Adipocyte (in vitro differentiated cells): ENCODE measurements at regions not wholly inside any gene's neighbourhood (a gene's known extent, or its start where the extent isn't known, plus 50 kb on each side); places are given as distances from the start of the nearest gene placed in this dataset.

ENCODE experiments used
- DNase-seq: peaks from one replicate; pipeline ENCODE4 v3.0.0-alpha.2; 2015; ENCODE audit warnings: low read depth
- H3K27me3 ChIP-seq: replicated peaks from 2 replicates; pipeline ENCODE4 v1.7.0; 2013; ENCODE audit warnings: mild to moderate bottlenecking, low read length, moderate library complexity; ENCODE audit not compliant: control insufficient read depth, insufficient read depth
- H3K36me3 ChIP-seq: 2 replicates; pipeline ENCODE4 v1.7.0; 2013; ENCODE audit warnings: low read length, mild to moderate bottlenecking, moderate library complexity; ENCODE audit not compliant: control insufficient read depth, insufficient read depth, severe bottlenecking
- H3K4me1 ChIP-seq: 2 replicates; pipeline ENCODE4 v1.7.0; 2013; ENCODE audit warnings: mild to moderate bottlenecking, low read length, moderate library complexity; ENCODE audit not compliant: control insufficient read depth, insufficient read depth
- H3K4me3 ChIP-seq: 2 replicates; pipeline ENCODE4 v1.7.0; 2013; ENCODE audit warnings: mild to moderate bottlenecking, low read length, moderate library complexity
- H3K9ac ChIP-seq: 2 replicates; pipeline ENCODE4 v1.7.0; 2013; ENCODE audit warnings: mild to moderate bottlenecking, low read length, moderate library complexity
- H3K9me3 ChIP-seq: 2 replicates; pipeline ENCODE4 v1.7.0; 2013; ENCODE audit warnings: mild to moderate bottlenecking, low read length, moderate library complexity; ENCODE audit not compliant: control insufficient read depth

- H3K9me3 ChIP-seq = no peaks in the 10 kb centered on the region
- no peak for DNase-seq
- H3K36me3 ChIP-seq = no peaks in the 10 kb centered on the region
- H3K4me3 ChIP-seq = no peak overlapping the region
- H3K4me1 ChIP-seq = no peaks in the 10 kb centered on the region
- H3K27me3 ChIP-seq = peaks cover 15% of the 10 kb centered on the region
- no peak overlapping the region for H3K9ac ChIP-seq
Observed at GRCh38 chr14:97210202-97210601, 413.0 kb downstream of the VRK1 start.

GRCh38 chr14:97212399-97212798 is 415.2 kb downstream of the VRK1 start:
- Histone ChIP-seq H3K27me3 (peaks cover 14% of the 10 kb centered on the region), H3K4me1 (no peaks in the 10 kb centered on the region), H3K9ac (no peak overlapping the region), H3K9me3 (no peaks in the 10 kb centered on the region), H3K4me3 (no peak overlapping the region), H3K36me3 (no peaks in the 10 kb centered on the region)
- DNase-seq = no peak

GRCh38 chr14:97213720-97214119 is 416.5 kb downstream of the VRK1 start:
- Histone ChIP-seq H3K4me3 (no peak overlapping the region), H3K4me1 (no peaks in the 10 kb centered on the region), H3K9ac (no peak overlapping the region), H3K36me3 (no peaks in the 10 kb centered on the region), H3K9me3 (no peaks in the 10 kb centered on the region), H3K27me3 (peaks cover 11% of the 10 kb centered on the region)
- no peak for DNase-seq

- H3K9ac ChIP-seq = no peak overlapping the region
- no peak overlapping the region for H3K4me3 ChIP-seq
- no peaks in the 10 kb centered on the region for H3K9me3 ChIP-seq
- no peak for DNase-seq
- peaks cover 22% of the 10 kb centered on the region for H3K27me3 ChIP-seq
- no peaks in the 10 kb centered on the region for H3K36me3 ChIP-seq
- peaks cover 9% of the 10 kb centered on the region for H3K4me1 ChIP-seq
Observed at GRCh38 chr14:97215263-97215969, 418.2 kb downstream of the VRK1 start.

- no peaks in the 10 kb centered on the region for H3K36me3 ChIP-seq
- H3K4me3 ChIP-seq = no peak overlapping the region
- peaks cover 9% of the 10 kb centered on the region for H3K4me1 ChIP-seq
- H3K9me3 ChIP-seq = no peaks in the 10 kb centered on the region
- no peak overlapping the region for H3K9ac ChIP-seq
- peaks cover 31% of the 10 kb centered on the region for H3K27me3 ChIP-seq
- DNase-seq = no peak
Observed at GRCh38 chr14:97217111-97217885, 420.1 kb downstream of the VRK1 start.

GRCh38 chr14:97218274-97218673 is 421.1 kb downstream of the VRK1 start:
- Histone ChIP-seq H3K27me3 (peaks cover 36% of the 10 kb centered on the region), H3K36me3 (no peaks in the 10 kb centered on the region), H3K4me3 (peak overlapping the region; percentile 74), H3K9me3 (no peaks in the 10 kb centered on the region), H3K4me1 (peaks cover 9% of the 10 kb centered on the region), H3K9ac (no peak overlapping the region)
- no peak for DNase-seq

- Histone ChIP-seq H3K36me3 (no peaks in the 10 kb centered on the region), H3K27me3 (peaks cover 32% of the 10 kb centered on the region), H3K9me3 (no peaks in the 10 kb centered on the region), H3K9ac (peak overlapping the region; percentile 39), H3K4me3 (peak overlapping the region; percentile 74), H3K4me1 (peaks cover 9% of the 10 kb centered on the region)
- DNase-seq = no peak
Observed at GRCh38 chr14:97218691-97219430, 421.7 kb downstream of the VRK1 start.

- Histone ChIP-seq H3K9ac (peak overlapping the region; percentile 39), H3K36me3 (no peaks in the 10 kb centered on the region), H3K27me3 (peaks cover 26% of the 10 kb centered on the region), H3K4me3 (peak overlapping the region; percentile 74), H3K9me3 (no peaks in the 10 kb centered on the region), H3K4me1 (peaks cover 9% of the 10 kb centered on the region)
- no peak for DNase-seq
Observed at GRCh38 chr14:97219431-97220017, 422.3 kb downstream of the VRK1 start.

GRCh38 chr14:97221572-97222285 is 424.5 kb downstream of the VRK1 start:
- no peaks in the 10 kb centered on the region for H3K9me3 ChIP-seq
- H3K36me3 ChIP-seq = no peaks in the 10 kb centered on the region
- H3K4me1 ChIP-seq = peaks cover 9% of the 10 kb centered on the region

GRCh38 chr14:97224016-97224415 is 426.8 kb downstream of the VRK1 start:
- no peak for DNase-seq
- Histone ChIP-seq H3K4me1 (peaks cover 6% of the 10 kb centered on the region), H3K36me3 (no peaks in the 10 kb centered on the region), H3K27me3 (peaks cover 25% of the 10 kb centered on the region), H3K4me3 (no peak overlapping the region), H3K9ac (no peak overlapping the region), H3K9me3 (no peaks in the 10 kb centered on the region)

More at GRCh38 chr14:97221572-97222285, 424.5 kb downstream of the VRK1 start:
- DNase-seq = no peak
- Histone ChIP-seq H3K9ac (no peak overlapping the region), H3K27me3 (peaks cover 25% of the 10 kb centered on the region), H3K4me3 (no peak overlapping the region)
